Keratinocyte (primary cell): ENCODE measurements at regions not wholly inside any gene's neighbourhood (a gene's known extent, or its start where the extent isn't known, plus 50 kb on each side); places are given as distances from the start of the nearest gene placed in this dataset.

ENCODE experiments used
- EZH2 ChIP-seq: IDR thresholded peaks from one replicate; pipeline ENCODE4 v1.6.1; 2012; ENCODE audit warnings: inconsistent platforms, mild to moderate bottlenecking, low read length, moderate library complexity
- TF ChIP-seq, protein P1 (sequence below), 3 experiments: IDR thresholded peaks in 1 of 3; conservative IDR thresholded peaks in 1 of 3; optimal IDR thresholded peaks in 1 of 3; 2 replicates in 2 of 3; 3 replicates in 1 of 3; pipeline versions ENCODE3 to v1.5.1; 2011; ENCODE audit warnings: low read length in 3 of 3, mild to moderate bottlenecking in 3 of 3, moderate library complexity in 2 of 3, control low read depth in 1 of 3, inconsistent platforms in 1 of 3; ENCODE audit not compliant: insufficient read depth in 2 of 3; ENCODE audit errors: extremely low read depth in 1 of 3

DNA sequence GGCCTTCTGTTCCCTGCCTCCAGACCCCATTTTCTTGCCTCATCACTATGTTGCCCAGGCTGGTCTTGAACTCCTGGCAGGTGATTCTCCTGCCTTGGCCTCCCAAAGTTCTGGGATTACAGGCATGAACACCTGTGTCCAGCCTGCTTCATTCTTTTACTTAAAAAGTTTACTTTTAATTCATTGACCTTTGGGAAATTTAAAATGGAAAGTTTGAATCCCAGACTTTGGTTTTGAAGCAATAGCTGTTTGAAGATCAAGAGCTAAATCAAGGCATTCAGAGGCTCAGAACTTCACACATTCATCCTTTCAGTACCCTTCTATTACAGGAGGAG is 79.3 kb upstream of the SESTD1 start:
- TF ChIP-seq, protein P1, sequence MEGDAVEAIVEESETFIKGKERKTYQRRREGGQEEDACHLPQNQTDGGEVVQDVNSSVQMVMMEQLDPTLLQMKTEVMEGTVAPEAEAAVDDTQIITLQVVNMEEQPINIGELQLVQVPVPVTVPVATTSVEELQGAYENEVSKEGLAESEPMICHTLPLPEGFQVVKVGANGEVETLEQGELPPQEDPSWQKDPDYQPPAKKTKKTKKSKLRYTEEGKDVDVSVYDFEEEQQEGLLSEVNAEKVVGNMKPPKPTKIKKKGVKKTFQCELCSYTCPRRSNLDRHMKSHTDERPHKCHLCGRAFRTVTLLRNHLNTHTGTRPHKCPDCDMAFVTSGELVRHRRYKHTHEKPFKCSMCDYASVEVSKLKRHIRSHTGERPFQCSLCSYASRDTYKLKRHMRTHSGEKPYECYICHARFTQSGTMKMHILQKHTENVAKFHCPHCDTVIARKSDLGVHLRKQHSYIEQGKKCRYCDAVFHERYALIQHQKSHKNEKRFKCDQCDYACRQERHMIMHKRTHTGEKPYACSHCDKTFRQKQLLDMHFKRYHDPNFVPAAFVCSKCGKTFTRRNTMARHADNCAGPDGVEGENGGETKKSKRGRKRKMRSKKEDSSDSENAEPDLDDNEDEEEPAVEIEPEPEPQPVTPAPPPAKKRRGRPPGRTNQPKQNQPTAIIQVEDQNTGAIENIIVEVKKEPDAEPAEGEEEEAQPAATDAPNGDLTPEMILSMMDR (optimal IDR thresholded peaks at IDR 0.05 in 1 of 3, IDR thresholded peaks at IDR 0.05 in 1 of 3, conservative IDR thresholded peaks at IDR 0.05 in 1 of 3; ENCODE audit: extremely low read depth in 1 of 3, insufficient read depth in 2 of 3, low read length in 3 of 3): no peak
- TF ChIP-seq EZH2: no peak
